HG03342 (cell line): ENCODE measurements at regions not wholly inside any gene's neighbourhood (a gene's known extent, or its start where the extent isn't known, plus 50 kb on each side); places are given as distances from the start of the nearest gene placed in this dataset.
"Not testable (repeated sequence)": the region's sequence is repeated elsewhere in the genome, so short reads cannot be mapped to it uniquely, and the experiment has no call there.

Experiments
- ATAC-seq: cut with Tn5 transposase; IDR thresholded peaks from one replicate; pipeline ENCODE4 v1.9.1; 2021; ENCODE audit warnings: mild to moderate bottlenecking, moderate library complexity; ENCODE audit not compliant: unreplicated experiment

DNA sequence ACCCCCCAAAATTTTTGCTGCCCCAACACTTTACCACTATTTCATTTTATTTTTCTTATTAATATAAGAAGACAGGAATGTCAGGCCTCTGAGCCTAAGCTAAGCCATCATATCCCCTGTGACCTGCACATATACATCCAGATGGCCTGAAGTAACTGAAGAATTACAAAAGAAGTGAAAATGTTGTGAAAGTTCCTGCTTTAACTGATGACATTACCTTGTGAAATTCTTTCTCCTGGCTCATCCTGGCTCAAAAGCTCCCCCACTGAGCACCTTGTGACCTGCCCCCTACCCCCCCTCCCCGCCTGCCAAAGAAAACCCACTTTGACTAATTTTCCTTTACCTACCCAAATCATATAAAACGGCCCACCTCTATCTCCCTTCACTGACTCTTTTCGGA is 200.3 kb upstream of the FKBP1C start:
- not testable (repeated sequence) for ATAC-seq

DNA sequence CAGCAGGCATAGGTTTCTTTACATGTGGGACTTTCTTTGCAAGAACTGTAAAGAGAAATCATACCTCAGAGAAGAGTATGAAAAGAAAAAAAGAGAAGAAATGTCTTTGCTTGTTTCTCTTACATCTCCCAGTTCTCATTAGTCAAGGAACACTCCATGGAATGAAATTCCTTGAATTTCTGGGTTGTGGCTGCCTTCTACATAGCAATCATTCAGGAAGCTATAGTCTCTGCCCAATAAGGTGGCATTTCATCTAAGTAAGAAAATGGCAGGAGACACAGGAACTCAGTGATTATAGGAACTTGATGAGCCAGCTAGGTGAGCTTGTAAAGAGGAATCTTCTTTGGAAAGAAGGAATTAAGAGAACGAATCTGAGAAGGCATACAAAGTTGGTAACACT is 197.0 kb upstream of the FKBP1C start:
- no peak for ATAC-seq

DNA sequence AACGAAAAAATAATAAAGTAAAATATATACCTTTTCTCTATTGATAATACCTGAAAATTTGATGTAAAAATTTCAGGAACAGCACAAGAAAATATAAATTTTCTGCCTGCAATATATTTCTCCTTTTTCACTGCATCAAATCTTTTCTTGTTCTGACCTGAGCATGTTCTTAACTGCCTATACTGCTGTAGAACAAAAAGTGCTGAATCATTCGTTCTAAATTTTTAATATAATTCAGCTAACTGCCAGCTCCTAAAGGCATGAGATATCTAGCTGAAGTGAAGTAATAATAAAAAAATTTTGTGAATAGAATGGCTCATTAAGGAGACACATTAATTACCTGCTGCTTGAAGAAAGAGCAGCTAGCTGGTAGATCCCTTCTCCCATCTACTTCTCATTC is 188.6 kb upstream of the FKBP1C start:
- ATAC-seq: no peak

DNA sequence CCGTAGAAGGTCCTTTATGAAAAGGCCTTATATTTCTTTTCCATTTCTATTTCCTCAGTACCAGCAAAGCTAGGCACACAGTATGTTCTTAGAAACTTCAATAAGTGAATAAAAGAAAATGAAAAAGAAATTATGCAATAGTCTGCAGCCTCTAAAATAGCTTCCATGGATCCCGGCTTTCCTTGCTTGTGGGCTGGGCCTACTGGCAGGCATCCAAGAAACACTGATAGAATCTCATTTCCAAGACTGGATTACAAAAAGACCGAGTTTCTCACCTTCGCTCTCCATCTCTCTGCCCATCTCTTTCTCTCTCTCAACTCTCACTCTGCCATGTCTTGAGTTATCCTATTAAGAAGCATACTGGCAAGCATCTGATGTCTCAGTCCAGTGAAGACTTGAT is 187.5 kb upstream of the FKBP1C start:
- no peak for ATAC-seq

DNA sequence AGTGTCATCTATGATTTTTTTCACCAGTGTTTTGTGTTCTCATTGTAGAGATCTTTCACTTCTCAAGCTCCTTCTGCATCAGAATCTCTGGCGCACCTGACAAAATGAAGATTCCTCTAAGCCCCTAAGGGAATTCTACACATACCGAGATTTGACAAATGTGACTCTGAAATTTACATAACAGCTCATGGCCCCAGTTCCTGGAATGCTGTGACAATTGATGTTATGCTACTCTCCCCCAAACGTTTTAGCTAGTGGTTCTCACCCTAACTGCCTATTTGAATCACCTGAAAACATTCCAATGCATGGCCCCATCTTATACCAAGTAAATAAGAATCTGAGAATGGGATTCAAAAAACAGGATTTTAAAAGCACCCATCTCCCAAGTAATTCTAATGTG is 162.1 kb upstream of the FKBP1C start:
- ATAC-seq: no peak

DNA sequence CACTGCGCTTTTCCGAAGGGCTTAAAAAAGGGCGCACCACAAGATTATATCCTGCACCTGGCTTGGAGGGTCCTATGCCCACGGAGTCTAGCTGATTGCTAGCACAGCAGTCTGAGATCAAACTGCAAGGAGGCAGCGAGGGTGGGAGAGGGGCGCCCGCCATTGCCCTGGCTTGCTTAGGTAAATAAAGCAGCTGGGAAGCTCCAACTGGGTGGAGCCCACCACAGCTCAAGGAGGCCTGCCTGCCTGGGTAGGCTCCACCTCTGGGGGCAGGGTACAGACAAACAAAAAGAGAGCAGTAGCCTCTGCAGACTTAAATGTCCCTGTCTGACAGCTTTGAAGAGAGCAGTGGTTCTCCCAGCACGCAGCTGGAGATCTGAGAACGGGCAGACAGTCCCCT is 158.1 kb upstream of the FKBP1C start:
- ATAC-seq: not testable (repeated sequence)

DNA sequence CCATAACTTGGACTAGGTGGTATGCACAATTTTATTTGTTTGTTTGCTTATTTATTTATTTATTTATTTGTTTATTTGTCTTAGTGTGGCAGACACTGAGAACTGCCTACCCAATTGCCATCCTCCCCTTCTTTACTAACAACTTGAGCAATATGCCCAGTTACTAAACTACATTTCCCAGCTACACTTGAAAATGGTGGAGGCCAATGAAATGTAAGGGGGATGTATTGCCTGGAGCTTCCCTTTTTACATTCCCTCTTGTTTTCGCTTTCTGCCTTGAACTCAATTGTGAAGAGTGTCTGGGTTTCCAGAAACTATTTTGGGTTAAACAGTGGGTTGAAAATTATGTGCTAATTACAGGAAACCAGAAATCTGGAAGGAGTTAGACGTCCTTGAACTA is 152.7 kb upstream of the FKBP1C start:
- ATAC-seq: no peak

DNA sequence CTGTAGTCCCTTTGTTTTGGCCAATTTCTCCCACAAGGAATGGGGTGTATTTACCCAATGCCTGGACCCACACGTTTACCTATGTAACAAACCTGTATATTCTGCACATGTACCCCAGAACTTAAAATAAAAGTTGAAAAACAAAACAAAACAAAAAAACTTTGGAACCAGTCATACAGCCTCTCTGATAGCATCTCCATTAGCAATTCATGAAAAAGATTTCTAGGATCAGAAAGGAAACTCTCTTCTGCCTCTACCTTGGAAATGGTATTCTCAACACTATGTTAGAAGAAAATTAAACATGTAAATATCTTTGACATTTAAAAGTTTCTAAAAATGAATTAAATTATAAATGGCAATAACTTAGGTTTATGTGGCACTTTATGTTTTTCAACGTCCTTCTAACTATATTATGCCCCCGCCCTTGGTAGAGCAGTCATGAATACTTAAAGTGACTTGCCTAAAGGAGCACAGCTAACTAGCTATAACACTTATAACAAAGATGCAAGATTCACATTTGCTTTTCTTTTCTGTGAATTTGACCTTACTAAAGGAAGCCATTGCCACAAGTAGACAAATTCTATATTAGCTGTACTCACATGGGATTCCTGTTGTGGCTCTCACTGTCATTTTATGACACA is 147.5 kb upstream of the FKBP1C start:
- no peak for ATAC-seq

DNA sequence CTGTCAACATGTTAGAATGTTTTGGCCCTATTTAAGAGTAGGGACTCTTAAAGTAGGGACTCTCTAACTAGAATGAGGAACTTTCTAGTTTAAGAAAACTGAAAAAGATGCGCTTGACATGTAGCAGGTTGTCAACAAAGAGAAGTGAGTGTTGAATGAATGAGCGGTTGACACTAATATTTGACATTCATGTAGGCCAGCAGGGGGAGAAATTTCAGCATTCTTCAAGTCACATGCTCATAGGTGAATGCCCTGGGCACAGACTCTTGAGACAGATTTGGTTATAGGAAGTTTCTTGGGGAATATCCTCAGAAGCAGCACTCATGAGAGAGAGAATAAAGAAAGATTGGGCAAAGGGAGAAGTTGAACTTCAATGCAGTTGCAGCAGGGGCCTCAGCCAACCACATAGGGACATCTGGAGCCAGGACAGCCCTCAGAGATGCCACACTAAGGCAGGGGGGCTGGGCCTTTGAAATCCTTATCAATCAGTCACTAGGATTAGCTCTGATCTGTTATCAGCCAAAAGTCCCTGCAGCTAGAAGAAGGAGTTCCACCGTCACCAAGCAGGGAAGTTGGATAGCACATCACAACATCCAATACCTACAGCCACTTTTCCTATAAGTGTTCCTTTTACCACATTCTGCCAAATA is 145.1 kb upstream of the FKBP1C start:
- peak; percentile 86 for ATAC-seq

DNA sequence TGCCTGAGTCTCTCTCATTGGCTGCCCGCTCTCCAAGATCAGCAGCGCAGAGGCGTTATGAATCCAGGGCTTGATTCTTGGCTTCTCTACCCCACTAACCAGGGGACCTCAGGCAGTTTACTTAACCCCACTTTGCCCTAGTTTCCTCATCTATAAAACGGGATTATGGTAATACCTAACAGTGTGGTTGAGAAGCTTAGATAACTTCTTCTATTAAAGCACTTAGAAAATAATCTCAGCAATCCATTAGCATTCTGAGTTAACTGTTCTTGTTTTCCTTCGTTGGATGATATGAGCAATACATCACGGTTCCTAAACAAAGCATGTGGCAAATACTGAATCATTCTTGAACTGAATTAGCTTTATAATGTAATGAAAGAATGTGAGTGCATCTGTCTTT is 116.3 kb upstream of the FKBP1C start:
- ATAC-seq: no peak

DNA sequence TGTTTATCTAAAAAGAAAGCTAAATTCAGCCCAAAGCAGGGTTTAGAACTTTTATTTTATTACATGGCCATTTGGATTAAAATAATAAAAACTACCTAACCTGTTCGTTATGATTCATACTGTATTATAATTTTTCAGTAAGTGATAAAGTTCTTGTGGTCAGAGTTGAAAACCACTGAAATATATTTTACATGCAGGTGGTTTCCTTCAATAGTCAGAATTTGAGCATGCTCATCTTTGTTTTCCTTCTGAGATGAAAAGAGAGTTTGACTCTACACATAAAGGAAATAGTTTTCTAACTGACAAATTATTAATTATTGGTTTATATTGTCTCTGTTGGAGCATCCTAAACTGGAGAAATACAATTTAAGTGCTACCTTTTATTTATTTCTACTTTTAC is 114.0 kb upstream of the FKBP1C start:
- peak; percentile 61 for ATAC-seq

DNA sequence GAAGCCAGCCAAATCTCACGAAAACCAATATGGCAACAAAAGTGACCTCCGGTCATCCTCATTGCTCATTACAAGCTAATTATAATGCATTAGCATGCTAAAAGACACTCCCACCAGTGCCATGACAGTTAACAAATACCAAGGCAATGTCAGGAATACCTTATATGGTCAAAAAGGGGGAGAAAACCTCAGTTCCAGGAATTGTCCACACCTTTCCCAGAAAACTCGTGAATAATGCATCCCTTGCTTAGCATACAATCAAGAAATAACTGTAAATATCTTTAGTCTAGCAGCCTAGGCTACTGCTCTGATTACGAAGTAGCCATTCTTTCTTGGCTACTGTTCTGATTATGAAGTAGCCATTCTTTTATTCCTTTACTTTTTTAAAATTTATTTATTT is 112.5 kb upstream of the FKBP1C start:
- ATAC-seq: no peak

DNA sequence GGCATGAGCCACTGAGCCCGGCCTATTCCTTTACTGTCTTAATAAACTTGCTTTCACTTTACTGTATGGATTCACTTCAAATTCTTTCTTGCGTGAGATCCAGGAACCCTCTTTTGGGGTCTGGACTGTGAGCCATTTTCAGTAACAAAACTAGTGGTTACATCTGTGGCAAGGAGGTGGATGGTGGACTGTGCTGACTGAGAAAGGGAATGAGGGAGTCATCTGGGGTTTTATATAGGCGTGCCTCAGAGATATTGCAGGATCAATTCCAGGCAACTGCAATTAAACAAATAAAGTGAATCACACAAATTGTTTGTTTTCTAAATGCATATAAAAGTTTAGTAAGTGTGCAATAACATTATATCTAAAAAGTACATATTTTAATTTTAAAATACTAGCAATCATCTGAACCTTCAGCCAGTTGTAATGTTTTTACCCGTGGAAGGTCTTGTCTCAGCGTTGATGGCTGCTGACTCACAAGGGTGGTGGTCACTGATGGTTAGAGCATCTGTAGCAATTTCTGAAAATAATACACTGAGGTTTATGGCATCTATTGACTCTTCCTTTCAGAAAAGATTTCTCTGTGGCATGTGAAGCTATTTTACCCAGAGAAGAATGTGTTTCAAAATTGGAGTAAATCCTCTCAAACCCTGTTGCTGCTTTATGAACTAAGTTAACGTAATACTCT is 111.4 kb upstream of the FKBP1C start:
- ATAC-seq: no peak

DNA sequence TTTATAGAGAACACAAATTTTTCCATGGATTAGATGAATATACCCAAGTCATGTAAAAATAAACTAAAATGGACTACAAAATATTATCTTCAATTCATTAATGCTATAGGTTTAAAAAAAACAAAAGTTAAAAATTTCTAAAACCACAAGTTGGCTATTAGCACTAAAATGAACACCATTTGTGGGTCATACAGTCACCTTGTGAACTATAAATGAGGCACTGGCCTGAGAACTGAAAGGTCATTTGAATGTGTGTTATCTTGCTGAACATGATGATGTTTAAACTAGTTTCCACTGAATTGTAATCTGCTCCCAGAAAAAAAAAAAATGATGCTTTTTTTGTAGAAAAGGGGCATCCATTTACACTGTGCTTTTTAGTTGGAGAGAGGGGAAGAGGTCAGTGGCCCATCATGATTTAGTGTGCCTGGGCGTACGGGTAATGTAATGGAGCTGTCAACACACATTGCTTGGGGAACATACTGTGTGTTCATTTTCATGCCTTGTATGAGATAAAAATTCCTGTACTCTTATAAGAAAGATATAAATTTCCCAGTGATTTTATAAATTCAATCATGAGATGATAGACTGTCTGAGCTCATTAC is 96.6 kb upstream of the FKBP1C start:
- peak; percentile 81 for ATAC-seq

DNA sequence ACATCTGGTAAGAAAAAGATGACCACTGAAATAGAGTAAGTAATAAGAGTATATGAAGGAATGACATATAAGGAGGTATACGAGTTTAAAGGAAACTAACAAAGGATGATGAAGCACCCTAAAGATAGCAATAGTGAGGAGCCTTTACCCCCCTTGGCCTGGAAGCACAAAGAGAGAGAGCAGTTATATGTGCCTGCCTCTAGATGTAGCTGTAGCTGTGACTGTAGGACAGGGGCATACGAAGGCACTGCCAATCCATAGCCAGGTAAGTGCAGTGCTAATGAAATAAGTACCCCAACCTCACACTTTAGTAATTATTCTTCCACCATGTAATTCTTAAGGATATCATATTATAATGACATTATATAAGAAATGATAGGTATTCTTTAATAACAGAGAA is 90.1 kb upstream of the FKBP1C start:
- no peak for ATAC-seq

DNA sequence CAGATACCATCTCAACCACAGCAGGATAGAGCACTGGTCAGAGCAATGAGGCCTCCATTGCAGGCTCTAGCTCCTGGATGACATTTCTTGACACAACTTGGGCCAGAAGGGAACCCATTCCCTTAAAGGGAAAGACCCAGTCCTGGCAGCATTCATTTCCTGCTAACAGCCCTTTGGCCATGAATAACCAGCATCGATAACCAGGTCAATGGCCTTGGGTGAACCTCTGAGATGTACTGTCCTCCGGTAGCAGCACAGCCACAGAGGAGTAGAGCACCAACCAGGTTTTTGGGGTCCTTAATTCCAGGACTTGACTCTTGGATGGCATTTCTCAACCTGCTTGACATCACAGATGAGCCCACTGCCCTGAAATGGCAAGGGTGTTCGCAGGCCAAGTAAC is 71.2 kb upstream of the FKBP1C start:
- no peak for ATAC-seq

DNA sequence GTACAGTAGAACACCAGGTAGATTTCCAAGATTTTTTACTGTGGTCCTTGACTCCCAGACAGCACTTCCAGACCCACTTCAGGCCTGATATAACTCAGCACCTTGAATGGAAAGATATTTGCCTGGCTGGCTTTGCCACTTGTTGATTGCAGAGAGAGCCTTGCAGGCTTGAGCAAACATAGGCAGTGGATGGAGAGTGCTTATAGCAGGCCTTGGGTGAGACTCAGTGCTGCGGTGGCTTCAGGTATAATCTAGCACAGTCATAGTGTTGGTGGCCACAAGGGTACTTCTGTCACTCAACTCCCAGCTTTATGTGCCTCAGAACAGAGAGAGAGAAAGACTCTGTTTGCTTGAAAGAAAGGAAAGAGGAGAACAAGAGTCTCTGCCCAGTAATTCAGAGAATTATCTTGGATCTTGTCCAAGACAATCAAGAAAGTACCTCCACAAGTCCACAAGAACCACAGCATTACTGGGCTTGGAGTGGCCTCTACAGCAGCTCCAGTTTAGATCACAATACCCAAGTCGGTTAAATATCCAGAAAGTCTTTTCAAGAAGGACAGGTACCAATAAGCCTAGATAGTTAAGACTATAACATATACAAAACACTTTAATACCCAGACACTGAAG is 70.5 kb upstream of the FKBP1C start:
- ATAC-seq: no peak

DNA sequence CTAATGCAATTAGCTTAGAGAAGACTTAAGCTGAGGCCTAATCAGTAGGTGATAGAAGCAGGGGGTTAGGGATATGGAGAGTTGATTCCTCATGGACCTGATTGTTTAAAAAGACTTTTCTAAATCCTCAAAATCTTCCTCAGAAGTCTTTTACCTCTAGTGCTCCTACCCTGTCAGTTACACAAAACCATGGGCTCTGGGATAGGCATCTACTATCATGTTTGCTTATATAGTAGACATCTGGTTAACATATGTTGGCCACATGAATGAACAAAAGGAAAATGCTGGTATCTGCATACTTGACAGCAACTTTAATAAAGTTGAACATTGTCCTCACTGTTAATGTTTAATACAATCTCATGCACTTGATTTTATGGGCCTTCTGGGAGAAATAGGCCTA is 61.5 kb upstream of the FKBP1C start:
- ATAC-seq: no peak

DNA sequence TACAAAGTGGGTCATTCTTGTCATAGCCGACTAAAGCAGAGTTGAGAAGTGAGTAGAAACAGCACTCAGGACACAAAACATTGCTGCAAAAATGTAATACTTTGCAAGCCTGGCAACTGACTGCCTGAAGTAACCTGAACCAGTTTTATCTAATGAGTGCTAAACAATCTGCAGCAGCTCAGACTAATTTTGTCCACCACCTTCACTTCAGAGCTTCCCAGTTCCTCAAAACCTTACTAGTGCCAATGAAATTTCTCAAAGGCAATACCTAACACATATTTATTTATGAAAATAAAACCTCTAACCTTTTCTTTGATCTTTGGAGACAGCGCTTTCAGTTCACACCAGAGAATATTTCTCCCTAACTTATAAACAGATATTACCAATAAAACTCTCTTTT is 56.7 kb upstream of the FKBP1C start:
- no peak for ATAC-seq
